ENCODE measurements at regions not wholly inside any gene's neighbourhood (a gene's known extent, or its start where the extent isn't known, plus 50 kb on each side); places are given as distances from the start of the nearest gene placed in this dataset.

- DNase-seq (ENCODE audit: low spot score) (no peak), ATAC-seq (no peak)
- no peaks in the 10 kb centered on the region; the same call in 1 of the 2 replicates for H3K27me3 Mint-ChIP-seq (ENCODE audit: low read depth)
- H3K27ac Mint-ChIP-seq = no peak overlapping the region
- peaks cover 21% of the 10 kb centered on the region; the same call in 1 of the 2 replicates for H3K9me3 Mint-ChIP-seq
- POLR2A ChIA-PET = no interaction called here
- peaks cover 6% of the 10 kb centered on the region; the same call in 1 of the 2 replicates for H3K4me1 Mint-ChIP-seq
- CTCF ChIA-PET = no interaction called here
- H3K36me3 Mint-ChIP-seq = no peaks in the 10 kb centered on the region
- no peak overlapping the region for H3K4me3 Mint-ChIP-seq
- no peak for TF ChIP-seq MLX (CRISPR knock-in tag; IDR thresholded peaks at IDR 0.05)
- TF ChIP-seq TEAD1 (CRISPR knock-in tag; IDR thresholded peaks at IDR 0.05) = no peak
- TF ChIP-seq, protein P1, sequence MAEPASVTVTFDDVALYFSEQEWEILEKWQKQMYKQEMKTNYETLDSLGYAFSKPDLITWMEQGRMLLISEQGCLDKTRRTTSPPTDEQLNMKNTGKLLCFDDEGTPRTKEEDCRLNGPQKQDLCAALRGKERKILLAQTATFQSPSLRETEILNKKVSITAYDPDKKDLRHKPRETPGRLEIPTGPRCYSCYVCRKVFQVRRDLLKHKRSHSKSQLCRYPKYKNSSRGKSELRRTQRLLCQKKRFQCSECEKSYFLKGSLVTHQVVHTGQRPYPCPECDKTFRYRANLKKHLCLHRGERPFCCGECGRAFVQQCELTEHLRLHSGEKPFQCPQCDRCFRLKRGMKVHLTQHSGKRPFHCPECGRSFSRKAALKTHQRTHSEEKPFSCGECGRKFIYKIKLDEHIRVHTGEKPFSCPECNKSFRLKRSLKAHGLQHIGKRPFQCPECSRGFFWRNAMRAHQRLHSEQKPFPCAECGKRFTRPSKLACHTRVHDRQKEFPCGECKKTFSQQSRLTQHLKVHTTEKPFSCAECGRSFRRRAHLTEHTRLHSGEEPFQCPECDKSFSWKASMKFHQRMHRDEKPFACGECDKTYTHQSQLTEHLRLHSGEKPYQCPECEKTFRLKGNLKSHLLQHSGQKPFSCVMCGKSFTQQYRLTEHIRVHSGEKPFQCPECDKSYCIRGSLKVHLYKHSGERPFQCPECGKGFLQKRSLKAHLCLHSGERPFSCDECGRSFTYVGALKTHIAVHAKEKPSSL (CRISPR knock-in tag; conservative IDR thresholded peaks at IDR 0.05) = no peak
- TF ChIP-seq AR (CRISPR knock-in tag; IDR thresholded peaks at IDR 0.05) = no peak
- TF ChIP-seq TP53 (CRISPR knock-in tag; IDR thresholded peaks at IDR 0.05) = no peak
These were observed 104.9 kb upstream of the CDH10 start for GRCh38 chr5:24749701-24750100.

DNA sequence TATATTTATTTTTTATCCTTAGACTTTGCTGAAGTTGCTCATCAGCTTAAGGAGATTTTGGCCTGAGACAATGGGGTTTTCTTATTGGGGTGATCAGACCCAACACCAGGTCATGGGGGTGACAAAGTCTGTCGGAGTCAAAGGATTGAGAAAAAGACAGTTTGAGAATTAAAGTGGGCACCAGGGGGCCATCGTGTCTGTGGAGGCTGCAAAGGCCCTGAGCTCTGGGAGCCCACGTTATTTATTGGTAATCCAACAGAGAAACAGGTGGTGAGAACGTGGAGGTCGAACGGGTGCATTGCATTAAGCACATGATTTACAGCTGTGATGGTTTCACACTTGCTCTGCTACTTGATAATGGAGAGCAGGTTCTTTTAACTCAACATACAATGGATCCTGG lies 102.5 kb upstream of the CDH10 start:
- Mint-ChIP-seq H3K4me3 (no peak overlapping the region), H3K27ac (no peak overlapping the region), H3K36me3 (no peaks in the 10 kb centered on the region), H3K4me1 (peaks cover 6% of the 10 kb centered on the region; the same call in 1 of the 2 replicates), H3K9me3 (peaks cover 20% of the 10 kb centered on the region; the same call in 1 of the 2 replicates), H3K27me3 (ENCODE audit: low read depth) (no peaks in the 10 kb centered on the region)
- DNase-seq (ENCODE audit: low spot score) (no peak), ATAC-seq (no peak)
- TF ChIP-seq NFATC4 (CRISPR knock-in tag; IDR thresholded peaks at IDR 0.05) (no peak), ZBTB21 (CRISPR knock-in tag; IDR thresholded peaks at IDR 0.05; ENCODE audit: borderline replicate concordance) (no peak), HMGA2 (CRISPR knock-in tag; IDR thresholded peaks at IDR 0.05) (no peak), ELF4 (CRISPR knock-in tag; IDR thresholded peaks at IDR 0.05; ENCODE audit: low read depth) (no peak), NR2C2 (CRISPR knock-in tag; IDR thresholded peaks at IDR 0.05) (no peak), FOXP4 (CRISPR knock-in tag; IDR thresholded peaks at IDR 0.05) (no peak), GRHL2 (CRISPR knock-in tag; IDR thresholded peaks at IDR 0.05; ENCODE audit: insufficient replicate concordance, severe bottlenecking) (no peak), ZNF423 (CRISPR knock-in tag; IDR thresholded peaks at IDR 0.05) (no peak), HMGXB4 (CRISPR knock-in tag; IDR thresholded peaks at IDR 0.05) (no peak), CREM (CRISPR knock-in tag; IDR thresholded peaks at IDR 0.05) (no peak)
- TF ChIP-seq, protein P2, sequence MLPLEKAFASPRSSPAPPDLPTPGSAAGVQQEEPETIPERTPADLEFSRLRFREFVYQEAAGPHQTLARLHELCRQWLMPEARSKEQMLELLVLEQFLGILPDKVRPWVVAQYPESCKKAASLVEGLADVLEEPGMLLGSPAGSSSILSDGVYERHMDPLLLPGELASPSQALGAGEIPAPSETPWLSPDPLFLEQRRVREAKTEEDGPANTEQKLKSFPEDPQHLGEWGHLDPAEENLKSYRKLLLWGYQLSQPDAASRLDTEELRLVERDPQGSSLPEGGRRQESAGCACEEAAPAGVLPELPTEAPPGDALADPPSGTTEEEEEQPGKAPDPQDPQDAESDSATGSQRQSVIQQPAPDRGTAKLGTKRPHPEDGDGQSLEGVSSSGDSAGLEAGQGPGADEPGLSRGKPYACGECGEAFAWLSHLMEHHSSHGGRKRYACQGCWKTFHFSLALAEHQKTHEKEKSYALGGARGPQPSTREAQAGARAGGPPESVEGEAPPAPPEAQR (CRISPR knock-in tag; IDR thresholded peaks at IDR 0.05) = no peak
- TF ChIP-seq, protein P3, sequence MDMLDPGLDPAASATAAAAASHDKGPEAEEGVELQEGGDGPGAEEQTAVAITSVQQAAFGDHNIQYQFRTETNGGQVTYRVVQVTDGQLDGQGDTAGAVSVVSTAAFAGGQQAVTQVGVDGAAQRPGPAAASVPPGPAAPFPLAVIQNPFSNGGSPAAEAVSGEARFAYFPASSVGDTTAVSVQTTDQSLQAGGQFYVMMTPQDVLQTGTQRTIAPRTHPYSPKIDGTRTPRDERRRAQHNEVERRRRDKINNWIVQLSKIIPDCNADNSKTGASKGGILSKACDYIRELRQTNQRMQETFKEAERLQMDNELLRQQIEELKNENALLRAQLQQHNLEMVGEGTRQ (CRISPR knock-in tag; IDR thresholded peaks at IDR 0.05) = no peak
- TF ChIP-seq, protein P1 (CRISPR knock-in tag; conservative IDR thresholded peaks at IDR 0.05) = no peak
- CTCF ChIA-PET = no interaction called here
- POLR2A ChIA-PET = no interaction called here

All from WTC11 (cell line).